B cell (primary cell): ENCODE measurements at regions not wholly inside any gene's neighbourhood (a gene's known extent, or its start where the extent isn't known, plus 50 kb on each side); places are given as distances from the start of the nearest gene placed in this dataset.

ENCODE experiments used
- ATAC-seq: fragments of 200-7000 bp; cut with Tn5 transposase; one replicate; pipeline ENCODE4 v1.10.0; 2021; ENCODE audit warnings: low read depth, mild to moderate bottlenecking, moderate number of reproducible peaks, moderate library complexity
- CTCF ChIA-PET: fragments of 350-600 bp; sonication (Branson Sonifier 250); formaldehyde crosslinking; loops from one replicate; lab custom pipeline; 2021; ENCODE audit warnings: antibody characterized with exemption, inconsistent platforms; lab: Charles Lee
- POLR2A ChIA-PET: fragments of 350-600 bp; sonication (Branson Sonifier 250); formaldehyde crosslinking; loops from one replicate; lab custom pipeline; 2021; ENCODE audit warnings: antibody characterized with exemption; lab: Charles Lee
- DNase-seq: peaks from one replicate; pipeline ENCODE4 v3.0.0; 2013
- H2AFZ ChIP-seq: 2 replicates; pipeline ENCODE4 v1.6.1; 2012; ENCODE audit warnings: mild to moderate bottlenecking, low read depth, low read length; ENCODE audit not compliant: insufficient read depth, poor library complexity, severe bottlenecking
- H3K27ac ChIP-seq, 2 donors: 1 replicate in 1 of 2; 2 replicates in 1 of 2; pipeline ENCODE4 v1.5.1; 2012 to 2013; ENCODE audit warnings: low read length in 2 of 2, mild to moderate bottlenecking in 2 of 2, moderate library complexity in 1 of 2
- H3K27me3 ChIP-seq, 4 experiments: fragments of 200-600 bp in 1 of 4; sonication (generic) in 1 of 4; replicated peaks in 1 of 4; 1 replicate in 2 of 4; 2 replicates in 2 of 4; pipeline versions ENCODE4 v1.6.1 to v1.7.0; 2013 to 2016; ENCODE audit warnings: low read length in 3 of 4, mild to moderate bottlenecking in 2 of 4, mixed read lengths in 1 of 4, moderate library complexity in 1 of 4; ENCODE audit not compliant: insufficient read depth in 4 of 4, control insufficient read depth in 3 of 4; ENCODE audit errors: control extremely low read depth in 1 of 4
- H3K36me3 ChIP-seq, 2 experiments: replicated peaks in 1 of 2; 1 replicate in 1 of 2; 2 replicates in 1 of 2; pipeline versions ENCODE4 v1.6.1 to v1.7.1; 2013; ENCODE audit warnings: low read length in 1 of 2; ENCODE audit not compliant: insufficient read depth in 2 of 2, control insufficient read depth in 1 of 2; ENCODE audit errors: control extremely low read depth in 1 of 2, extremely low read depth in 1 of 2
- H3K4me1 ChIP-seq, 2 donors: fragments of 200-600 bp in 1 of 2; sonication (generic) in 1 of 2; 1 replicate in 1 of 2; 2 replicates in 1 of 2; pipeline versions ENCODE4 v1.5.1 to v1.6.1; 2013 to 2017; ENCODE audit warnings: low read length in 2 of 2; ENCODE audit not compliant: control insufficient read depth in 2 of 2, insufficient read depth in 2 of 2
- H3K4me2 ChIP-seq: replicated peaks from 2 replicates; pipeline ENCODE3; 2012; ENCODE audit warnings: mild to moderate bottlenecking, low read depth, low read length; ENCODE audit not compliant: poor library complexity, severe bottlenecking
- H3K4me3 ChIP-seq, 5 experiments: fragments of 200-600 bp in 1 of 5; sonication (generic) in 1 of 5; 1 replicate in 3 of 5; 2 replicates in 2 of 5; pipeline versions ENCODE4 v1.5.1 to v1.7.0; 2011 to 2016; ENCODE audit warnings: low read length in 4 of 5, mild to moderate bottlenecking in 4 of 5, low read depth in 2 of 5, control low read depth in 1 of 5, moderate library complexity in 1 of 5; ENCODE audit not compliant: insufficient read depth in 1 of 5; ENCODE audit errors: control extremely low read depth in 1 of 5, extremely low read depth in 1 of 5
- H3K79me2 ChIP-seq: fragments of 200-600 bp; sonication (generic); one replicate; pipeline ENCODE4 v1.6.0; 2016; ENCODE audit warnings: low read length; ENCODE audit not compliant: control insufficient read depth, insufficient read depth
- H3K9ac ChIP-seq: fragments of 200-600 bp; sonication (generic); 2 replicates; pipeline ENCODE4 v1.6.1; 2017; ENCODE audit warnings: mild to moderate bottlenecking, low read length, moderate library complexity
- H3K9me3 ChIP-seq, 3 donors: one replicate each; pipeline versions ENCODE4 v1.6.1 to v1.7.1; 2013; ENCODE audit warnings: low read length in 2 of 3; ENCODE audit not compliant: control insufficient read depth in 2 of 3, insufficient read depth in 1 of 3; ENCODE audit errors: control extremely low read depth in 1 of 3
- H4K20me1 ChIP-seq: 2 replicates; pipeline ENCODE4 v1.6.0; 2012; ENCODE audit warnings: mild to moderate bottlenecking, low read length; ENCODE audit not compliant: insufficient read depth, control insufficient read depth, poor library complexity, severe bottlenecking
- H3K27ac Mint-ChIP-seq: one replicate; pipeline ENCODE4 v1.8.0; 2021; ENCODE audit warnings: mixed read lengths
- H3K27me3 Mint-ChIP-seq: one replicate; pipeline ENCODE4 v1.8.0; 2021; ENCODE audit warnings: mixed read lengths
- H3K4me1 Mint-ChIP-seq: one replicate; pipeline ENCODE4 v1.8.0; 2021; ENCODE audit warnings: mixed read lengths
- H3K4me3 Mint-ChIP-seq: one replicate; pipeline ENCODE4 v1.8.0; 2021; ENCODE audit warnings: mixed read lengths
- H3K9me3 Mint-ChIP-seq: one replicate; pipeline ENCODE4 v1.8.0; 2022; ENCODE audit warnings: mixed read lengths; ENCODE audit not compliant: insufficient read depth
- CTCF ChIP-seq: fragments of 200-600 bp; IDR thresholded peaks from one replicate; pipeline ENCODE4 v1.8.0; 2022; ENCODE audit warnings: antibody characterized with exemption, mild to moderate bottlenecking
- EZH2 ChIP-seq: IDR thresholded peaks from 2 replicates; pipeline ENCODE4 v1.6.1; 2012; ENCODE audit warnings: borderline replicate concordance, low read depth, mild to moderate bottlenecking, moderate library complexity, low read length; ENCODE audit not compliant: insufficient read depth, poor library complexity, severe bottlenecking
- WGBS: methylation state at CpG from one replicate; pipeline ENCODE4 v1.1.5; 2013; ENCODE audit warnings: missing lambda C conversion rate; ENCODE audit not compliant: insufficient coverage; 5-methylcytosine and 5-hydroxymethylcytosine counted together
- intact Hi-C: fragments of 100-400 bp; cut with micrococcal nuclease; formaldehyde crosslinking; loops from one replicate; pipeline ENCODE4 v1.10.0; 2022

GRCh38 chr1:244197851-244198375, 146.8 kb downstream of the ZBTB18 start:
- ChIA-PET CTCF (no interaction called here), POLR2A (no interaction called here)
- Histone ChIP-seq H3K4me1 (no peaks in the 10 kb centered on the region), H3K27ac (no peak overlapping the region), H3K36me3 (no peaks in the 10 kb centered on the region), H3K9ac (no peak overlapping the region), H3K4me3 (no peak overlapping the region), H3K4me2 (no peak overlapping the region), H4K20me1 (no peaks in the 10 kb centered on the region), H3K9me3 (peaks cover 0 to 3% (median 0%) of the 10 kb centered on the region in 3 donors), H2AFZ (no peak overlapping the region), H3K79me2 (no peaks in the 10 kb centered on the region), H3K27me3 (peaks cover 0 to 2% (median 0%) of the 10 kb centered on the region in 4 experiments)
- TF ChIP-seq CTCF (no peak), EZH2 (no peak)
- Mint-ChIP-seq H3K4me1 (no peaks in the 10 kb centered on the region), H3K27ac (no peak overlapping the region), H3K4me3 (no peak overlapping the region), H3K9me3 (no peaks in the 10 kb centered on the region), H3K27me3 (no peaks in the 10 kb centered on the region)
- DNase-seq (no peak), ATAC-seq (no peak)
- intact Hi-C loops: no loop called here
- WGBS: 99% methylated on average over 7 of the region's 7 CpGs

- Histone ChIP-seq H4K20me1 (no peaks in the 10 kb centered on the region), H3K4me2 (no peak overlapping the region), H3K9me3 (peaks cover 0 to 3% (median 0%) of the 10 kb centered on the region in 3 donors), H3K4me1 (no peaks in the 10 kb centered on the region), H3K79me2 (no peaks in the 10 kb centered on the region), H3K27ac (no peak overlapping the region), H3K4me3 (no peak overlapping the region), H3K9ac (no peak overlapping the region), H2AFZ (no peak overlapping the region), H3K36me3 (no peaks in the 10 kb centered on the region), H3K27me3 (peaks cover 0 to 10% (median 1%) of the 10 kb centered on the region in 4 experiments)
- H3K4me3 Mint-ChIP-seq: no peak overlapping the region
- no peaks in the 10 kb centered on the region for H3K4me1 Mint-ChIP-seq
- H3K9me3 Mint-ChIP-seq: no peaks in the 10 kb centered on the region
- no peak for TF ChIP-seq EZH2
- no peak for TF ChIP-seq CTCF
- WGBS: 100% methylated on average over 4 of the region's 4 CpGs
- no peak for ATAC-seq
- intact Hi-C loops: no loop called here
- no peak for DNase-seq
- peaks cover 3% of the 10 kb centered on the region for H3K27me3 Mint-ChIP-seq
- H3K27ac Mint-ChIP-seq: no peak overlapping the region
- CTCF ChIA-PET: no interaction called here
- POLR2A ChIA-PET: interaction anchor here (1.6 kb wide), 1 partner anchor 54 kb away, joined by 4 read pairs; no protein-coding TSS in a partner anchor
These were observed 148.8 kb downstream of the ZBTB18 start for GRCh38 chr1:244199902-244200301.
